ENCODE measurements at regions not wholly inside any gene's neighbourhood (a gene's known extent, or its start where the extent isn't known, plus 50 kb on each side); places are given as distances from the start of the nearest gene placed in this dataset.

- Histone ChIP-seq H3K4me3 (ENCODE audit: low read depth, low read length) (no peak overlapping the region), H3K27me3 (ENCODE audit: insufficient read depth, low read depth, severe bottlenecking) (peaks cover 63% of the 10 kb centered on the region)
- TF ChIP-seq, protein P1, sequence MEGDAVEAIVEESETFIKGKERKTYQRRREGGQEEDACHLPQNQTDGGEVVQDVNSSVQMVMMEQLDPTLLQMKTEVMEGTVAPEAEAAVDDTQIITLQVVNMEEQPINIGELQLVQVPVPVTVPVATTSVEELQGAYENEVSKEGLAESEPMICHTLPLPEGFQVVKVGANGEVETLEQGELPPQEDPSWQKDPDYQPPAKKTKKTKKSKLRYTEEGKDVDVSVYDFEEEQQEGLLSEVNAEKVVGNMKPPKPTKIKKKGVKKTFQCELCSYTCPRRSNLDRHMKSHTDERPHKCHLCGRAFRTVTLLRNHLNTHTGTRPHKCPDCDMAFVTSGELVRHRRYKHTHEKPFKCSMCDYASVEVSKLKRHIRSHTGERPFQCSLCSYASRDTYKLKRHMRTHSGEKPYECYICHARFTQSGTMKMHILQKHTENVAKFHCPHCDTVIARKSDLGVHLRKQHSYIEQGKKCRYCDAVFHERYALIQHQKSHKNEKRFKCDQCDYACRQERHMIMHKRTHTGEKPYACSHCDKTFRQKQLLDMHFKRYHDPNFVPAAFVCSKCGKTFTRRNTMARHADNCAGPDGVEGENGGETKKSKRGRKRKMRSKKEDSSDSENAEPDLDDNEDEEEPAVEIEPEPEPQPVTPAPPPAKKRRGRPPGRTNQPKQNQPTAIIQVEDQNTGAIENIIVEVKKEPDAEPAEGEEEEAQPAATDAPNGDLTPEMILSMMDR (IDR thresholded peaks at IDR 0.05; ENCODE audit: low read depth, low read length), result no peak
Measured at GRCh38 chr21:27646691-27647090, 679.8 kb upstream of the ADAMTS5 start.

DNA sequence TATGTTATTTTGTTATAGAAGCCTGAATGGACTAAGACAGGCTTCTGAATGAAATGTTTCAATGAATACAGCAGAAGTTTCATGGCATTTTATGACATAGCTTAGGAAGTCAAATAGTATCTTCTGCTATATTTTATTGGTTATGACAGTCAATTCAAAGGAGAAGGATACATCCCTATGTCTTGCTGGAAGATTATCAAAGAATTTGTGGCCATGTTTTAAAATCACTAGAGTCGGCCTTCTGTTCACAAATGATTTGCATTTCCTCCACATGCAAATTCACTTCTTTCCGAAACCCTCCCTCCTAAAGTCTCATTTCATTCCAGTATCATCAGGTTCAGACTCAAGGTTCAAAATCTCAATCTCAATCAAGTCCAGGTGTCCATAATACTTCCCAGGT lies 679.2 kb upstream of the ADAMTS5 start:
- no peak overlapping the region for H3K27ac ChIP-seq
- peaks cover 65% of the 10 kb centered on the region for H3K27me3 ChIP-seq (ENCODE audit: insufficient read depth, low read depth, severe bottlenecking)
- no peak for DNase-seq
- H3K4me3 ChIP-seq (ENCODE audit: low read depth, low read length), result no peak overlapping the region
- no peaks in the 10 kb centered on the region for H3K9me3 ChIP-seq (ENCODE audit: severe bottlenecking)
- TF ChIP-seq, protein P1 (IDR thresholded peaks at IDR 0.05; ENCODE audit: low read depth, low read length), result no peak
- no peaks in the 10 kb centered on the region for H3K36me3 ChIP-seq

More at GRCh38 chr21:27646691-27647090, 679.8 kb upstream of the ADAMTS5 start:
- DNase-seq, result no peak
- Histone ChIP-seq H3K27ac (no peak overlapping the region), H3K9me3 (ENCODE audit: severe bottlenecking) (no peaks in the 10 kb centered on the region), H3K36me3 (no peaks in the 10 kb centered on the region)

GRCh38 chr21:27645285-27645684 lies 678.4 kb upstream of the ADAMTS5 start:
- TF ChIP-seq, protein P1 (IDR thresholded peaks at IDR 0.05; ENCODE audit: low read depth, low read length), result no peak
- Histone ChIP-seq H3K36me3 (no peaks in the 10 kb centered on the region), H3K27ac (no peak overlapping the region), H3K27me3 (ENCODE audit: insufficient read depth, low read depth, severe bottlenecking) (peaks cover 62% of the 10 kb centered on the region), H3K4me3 (ENCODE audit: low read depth, low read length) (no peak overlapping the region), H3K9me3 (ENCODE audit: severe bottlenecking) (no peaks in the 10 kb centered on the region)
- DNase-seq, result no peak

- Histone ChIP-seq H3K9me3 (ENCODE audit: severe bottlenecking) (no peaks in the 10 kb centered on the region), H3K27me3 (ENCODE audit: insufficient read depth, low read depth, severe bottlenecking) (peaks cover 66% of the 10 kb centered on the region), H3K36me3 (no peaks in the 10 kb centered on the region), H3K27ac (no peak overlapping the region), H3K4me3 (ENCODE audit: low read depth, low read length) (no peak overlapping the region)
- no peak for DNase-seq
- TF ChIP-seq, protein P1 (IDR thresholded peaks at IDR 0.05; ENCODE audit: low read depth, low read length), result no peak
Measured at GRCh38 chr21:27643326-27643725, 676.4 kb upstream of the ADAMTS5 start.

DNA sequence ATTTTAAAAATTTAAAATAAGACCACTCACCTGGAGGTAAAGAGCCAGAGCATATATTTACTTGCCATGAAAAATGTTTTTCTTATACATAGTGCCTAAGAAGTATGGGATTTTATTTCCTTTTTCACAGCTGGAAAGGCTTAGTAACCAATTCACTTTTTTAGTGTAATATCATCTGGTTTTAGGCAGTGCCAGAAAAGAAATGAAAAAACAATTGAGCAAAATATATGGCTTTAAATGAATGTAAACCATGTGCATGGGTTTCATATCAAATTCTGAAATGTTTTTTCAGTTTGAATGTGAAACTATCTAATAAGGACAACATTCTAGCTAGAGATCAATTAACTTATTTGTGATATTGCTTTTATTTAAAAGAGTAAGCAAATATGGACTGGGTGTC lies 672.4 kb upstream of the ADAMTS5 start:
- Histone ChIP-seq H3K4me3 (ENCODE audit: low read depth, low read length) (no peak overlapping the region), H3K27ac (no peak overlapping the region), H3K27me3 (ENCODE audit: insufficient read depth, low read depth, severe bottlenecking) (peaks cover 55% of the 10 kb centered on the region), H3K9me3 (ENCODE audit: severe bottlenecking) (no peaks in the 10 kb centered on the region), H3K36me3 (no peaks in the 10 kb centered on the region)
- TF ChIP-seq, protein P1 (IDR thresholded peaks at IDR 0.05; ENCODE audit: low read depth, low read length), result no peak
- DNase-seq, result no peak

GRCh38 chr21:27636656-27637055 lies 669.8 kb upstream of the ADAMTS5 start:
- H3K4me3 ChIP-seq (ENCODE audit: low read depth, low read length), result no peak overlapping the region

More at GRCh38 chr21:27636656-27637055, 669.8 kb upstream of the ADAMTS5 start:
- TF ChIP-seq, protein P1 (IDR thresholded peaks at IDR 0.05; ENCODE audit: low read depth, low read length), result no peak
- H3K36me3 ChIP-seq, result no peaks in the 10 kb centered on the region
- H3K27ac ChIP-seq, result no peak overlapping the region
- peaks cover 37% of the 10 kb centered on the region for H3K27me3 ChIP-seq (ENCODE audit: insufficient read depth, low read depth, severe bottlenecking)
- DNase-seq, result no peak
- no peaks in the 10 kb centered on the region for H3K9me3 ChIP-seq (ENCODE audit: severe bottlenecking)
